ENCODE measurements at regions not wholly inside any gene's neighbourhood (a gene's known extent, or its start where the extent isn't known, plus 50 kb on each side); places are given as distances from the start of the nearest gene placed in this dataset.

DNA sequence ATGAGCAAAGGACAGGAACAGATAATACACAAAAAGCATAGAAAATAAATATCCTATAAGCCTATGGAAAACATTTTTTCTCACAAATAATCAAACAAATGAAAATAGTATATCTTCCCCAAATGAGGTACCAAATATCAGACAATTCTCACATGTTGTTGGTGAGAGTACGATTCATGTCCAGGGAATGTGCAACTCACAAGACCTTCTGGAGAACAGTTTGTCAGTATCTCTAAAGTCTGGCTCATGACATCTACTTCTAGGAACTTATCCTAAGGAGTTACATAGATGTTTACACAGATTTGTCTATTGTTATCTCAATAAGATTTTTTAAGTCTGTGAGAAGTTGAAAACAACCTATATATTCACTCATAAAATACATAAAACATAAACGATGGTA lies 80.3 kb upstream of the ARHGEF7 start:
- TF ChIP-seq, protein P1, sequence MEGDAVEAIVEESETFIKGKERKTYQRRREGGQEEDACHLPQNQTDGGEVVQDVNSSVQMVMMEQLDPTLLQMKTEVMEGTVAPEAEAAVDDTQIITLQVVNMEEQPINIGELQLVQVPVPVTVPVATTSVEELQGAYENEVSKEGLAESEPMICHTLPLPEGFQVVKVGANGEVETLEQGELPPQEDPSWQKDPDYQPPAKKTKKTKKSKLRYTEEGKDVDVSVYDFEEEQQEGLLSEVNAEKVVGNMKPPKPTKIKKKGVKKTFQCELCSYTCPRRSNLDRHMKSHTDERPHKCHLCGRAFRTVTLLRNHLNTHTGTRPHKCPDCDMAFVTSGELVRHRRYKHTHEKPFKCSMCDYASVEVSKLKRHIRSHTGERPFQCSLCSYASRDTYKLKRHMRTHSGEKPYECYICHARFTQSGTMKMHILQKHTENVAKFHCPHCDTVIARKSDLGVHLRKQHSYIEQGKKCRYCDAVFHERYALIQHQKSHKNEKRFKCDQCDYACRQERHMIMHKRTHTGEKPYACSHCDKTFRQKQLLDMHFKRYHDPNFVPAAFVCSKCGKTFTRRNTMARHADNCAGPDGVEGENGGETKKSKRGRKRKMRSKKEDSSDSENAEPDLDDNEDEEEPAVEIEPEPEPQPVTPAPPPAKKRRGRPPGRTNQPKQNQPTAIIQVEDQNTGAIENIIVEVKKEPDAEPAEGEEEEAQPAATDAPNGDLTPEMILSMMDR (conservative IDR thresholded peaks at IDR 0.05) = no peak
- no peak for TF ChIP-seq EZH2 (IDR thresholded peaks at IDR 0.05; ENCODE audit: low read depth)
